GM18870 (cell line): ENCODE measurements at regions not wholly inside any gene's neighbourhood (a gene's known extent, or its start where the extent isn't known, plus 50 kb on each side); places are given as distances from the start of the nearest gene placed in this dataset.
"Not testable (repeated sequence)": the region's sequence is repeated elsewhere in the genome, so short reads cannot be mapped to it uniquely, and the experiment has no call there.

Experiments used
- ATAC-seq: cut with Tn5 transposase; IDR thresholded peaks from one replicate; pipeline ENCODE4 v1.9.1; 2021; ENCODE audit warnings: moderate library complexity; ENCODE audit not compliant: unreplicated experiment

GRCh38 chr1:185549906-185550305, 184.3 kb upstream of the HMCN1 start:
- ATAC-seq = no peak

- no peak for ATAC-seq
Observed at GRCh38 chr1:185546029-185546428, 188.2 kb upstream of the HMCN1 start.

GRCh38 chr1:185541871-185542301, 192.3 kb upstream of the HMCN1 start:
- ATAC-seq = no peak

- no peak for ATAC-seq
Observed at GRCh38 chr1:185540295-185540694, 193.9 kb upstream of the HMCN1 start.

GRCh38 chr1:185539277-185539943, 194.8 kb upstream of the HMCN1 start:
- ATAC-seq = no peak

GRCh38 chr1:185538309-185538898, 195.8 kb upstream of the HMCN1 start:
- ATAC-seq = not testable (repeated sequence)

- ATAC-seq = no peak
Observed at GRCh38 chr1:185537596-185537995, 196.6 kb upstream of the HMCN1 start.

- ATAC-seq = no peak
Observed at GRCh38 chr1:185536165-185536920, 197.8 kb upstream of the HMCN1 start.

- ATAC-seq = no peak
Observed at GRCh38 chr1:185535621-185536020, 198.6 kb upstream of the HMCN1 start.

GRCh38 chr1:185534801-185535200, 199.4 kb upstream of the HMCN1 start:
- no peak for ATAC-seq

- no peak for ATAC-seq
Observed at GRCh38 chr1:185533596-185533995, 200.6 kb upstream of the HMCN1 start.

GRCh38 chr1:185532856-185533255, 201.3 kb upstream of the HMCN1 start:
- ATAC-seq = no peak

- no peak for ATAC-seq
Observed at GRCh38 chr1:185531838-185532237, 202.4 kb upstream of the HMCN1 start.

- no peak for ATAC-seq
Observed at GRCh38 chr1:185530215-185530614, 204.0 kb upstream of the HMCN1 start.

- ATAC-seq = no peak
Observed at GRCh38 chr1:185529673-185530072, 204.5 kb upstream of the HMCN1 start.

- no peak for ATAC-seq
Observed at GRCh38 chr1:185528084-185528676, 206.0 kb upstream of the HMCN1 start.

- peak; percentile 100 for ATAC-seq
Observed at GRCh38 chr1:185526344-185527307, 207.6 kb upstream of the HMCN1 start.

GRCh38 chr1:185520188-185520920, 203.3 kb upstream of the IVNS1ABP start:
- peak; percentile 84 for ATAC-seq

- no peak for ATAC-seq
Observed at GRCh38 chr1:185517808-185518419, 200.9 kb upstream of the IVNS1ABP start.
